HUES64 (cell line): ENCODE measurements at regions not wholly inside any gene's neighbourhood (a gene's known extent, or its start where the extent isn't known, plus 50 kb on each side); places are given as distances from the start of the nearest gene placed in this dataset.

Experiments
- H3K27ac ChIP-seq: 2 replicates; pipeline ENCODE4 v1.7.0; 2013; ENCODE audit warnings: low read depth, low read length, inconsistent platforms
- H3K27me3 ChIP-seq: 2 replicates; pipeline ENCODE4 v1.6.1; 2013; ENCODE audit warnings: mild to moderate bottlenecking, low read length; ENCODE audit not compliant: insufficient read depth
- H3K36me3 ChIP-seq: 2 replicates; pipeline ENCODE4 v1.6.1; 2013; ENCODE audit warnings: mild to moderate bottlenecking, low read length; ENCODE audit not compliant: insufficient read depth
- H3K4me1 ChIP-seq: 2 replicates; pipeline ENCODE4 v1.6.1; 2013; ENCODE audit warnings: mild to moderate bottlenecking, low read length, moderate library complexity; ENCODE audit not compliant: insufficient read depth
- H3K4me3 ChIP-seq: 2 replicates; pipeline ENCODE4 v1.5.1; 2013; ENCODE audit warnings: mild to moderate bottlenecking, low read length, moderate library complexity
- H3K9ac ChIP-seq: 2 replicates; pipeline ENCODE4 v1.6.1; 2013; ENCODE audit warnings: mild to moderate bottlenecking, low read depth, low read length
- H3K9me3 ChIP-seq: 2 replicates; pipeline ENCODE4 v1.6.1; 2013; ENCODE audit warnings: low read depth, low read length; ENCODE audit not compliant: insufficient read depth
- WGBS: fragments of 150-250, 120-280 bp; methylation state at CpG from one replicate; pipeline ENCODE4 v1.1.7; 2013; ENCODE audit warnings: missing lambda C conversion rate; 5-methylcytosine and 5-hydroxymethylcytosine counted together

DNA sequence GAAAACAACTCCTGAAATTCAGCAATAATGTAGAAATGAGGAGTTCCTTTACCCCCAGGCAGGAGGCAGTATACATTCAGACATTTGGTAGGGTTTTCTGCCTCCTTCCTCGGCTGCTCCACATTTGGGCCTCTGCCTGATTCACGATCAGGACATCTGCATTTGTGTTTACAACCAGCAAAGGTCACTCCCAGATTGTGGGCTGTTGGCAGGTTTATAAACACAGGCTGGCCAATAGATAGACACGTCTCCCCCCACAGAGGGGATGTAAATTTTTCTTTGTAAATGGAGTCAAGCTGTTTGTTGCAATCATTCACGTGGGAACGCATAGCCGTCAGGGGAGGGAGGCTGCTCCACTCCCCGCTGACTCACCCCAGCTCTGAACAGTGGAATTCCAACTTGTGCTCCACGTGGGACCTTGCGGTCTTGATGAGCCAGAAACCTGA lies 252.1 kb upstream of the N4BP1 start:
- Histone ChIP-seq H3K9ac (no peak overlapping the region), H3K27ac (no peak overlapping the region), H3K4me3 (no peak overlapping the region), H3K27me3 (no peaks in the 10 kb centered on the region), H3K4me1 (no peaks in the 10 kb centered on the region), H3K9me3 (no peaks in the 10 kb centered on the region), H3K36me3 (no peaks in the 10 kb centered on the region)
- 53% methylated on average over 9 of the region's 9 CpGs for WGBS

- Histone ChIP-seq H3K9ac (no peak overlapping the region), H3K4me3 (no peak overlapping the region), H3K36me3 (no peaks in the 10 kb centered on the region), H3K4me1 (no peaks in the 10 kb centered on the region), H3K27ac (no peak overlapping the region), H3K9me3 (no peaks in the 10 kb centered on the region), H3K27me3 (no peaks in the 10 kb centered on the region)
- WGBS, result no CpG with 5 or more reads among the region's 1 CpG
Measured at GRCh38 chr16:48860341-48860740, 250.4 kb upstream of the N4BP1 start.

DNA sequence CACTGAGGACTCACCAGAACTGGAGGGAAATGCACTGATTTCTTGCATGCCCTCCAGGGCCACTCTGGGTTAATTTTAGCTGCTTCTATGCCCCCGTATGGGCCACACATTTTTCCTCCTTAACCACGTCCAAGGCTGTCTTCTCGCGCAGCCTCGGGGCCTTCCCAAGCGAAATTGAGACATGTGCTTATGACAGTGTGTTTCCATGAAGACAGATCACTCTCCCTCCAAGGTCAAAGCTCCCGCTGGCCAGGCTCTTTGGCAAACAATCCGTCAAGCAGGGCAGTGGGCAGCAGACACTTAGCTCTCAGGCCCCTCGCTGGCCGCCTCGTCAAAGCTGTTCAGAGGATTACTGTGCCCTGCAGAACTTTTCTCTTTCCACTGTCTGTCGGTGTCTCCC lies 243.0 kb upstream of the N4BP1 start:
- WGBS, result 92% methylated on average over 12 of the region's 12 CpGs
- H3K27me3 ChIP-seq, result no peaks in the 10 kb centered on the region
- no peak overlapping the region for H3K9ac ChIP-seq

DNA sequence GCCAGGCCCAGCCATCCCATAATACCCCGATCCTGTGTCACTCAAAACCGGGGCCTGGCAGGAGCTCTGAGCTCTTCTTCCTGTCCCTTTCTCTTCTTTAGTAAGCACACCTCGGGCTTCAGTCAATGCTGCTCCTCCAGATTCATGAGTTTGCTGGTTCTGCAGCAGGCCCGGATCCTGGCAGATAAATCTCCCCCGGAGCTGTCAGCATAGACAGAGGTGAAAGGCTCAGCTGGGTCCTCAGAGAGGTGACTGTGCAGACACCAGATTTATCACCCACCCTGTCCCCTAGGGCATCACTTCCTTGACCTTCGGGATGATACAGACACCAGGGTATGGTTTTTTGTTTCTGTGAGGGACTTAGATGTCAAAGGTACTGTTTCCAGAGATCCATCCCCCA lies 242.5 kb upstream of the N4BP1 start:
- 87% methylated on average over 5 of the region's 6 CpGs for WGBS
- H3K4me1 ChIP-seq, result no peaks in the 10 kb centered on the region
- H3K4me3 ChIP-seq, result no peak overlapping the region
- H3K36me3 ChIP-seq, result no peaks in the 10 kb centered on the region
- H3K27me3 ChIP-seq, result no peaks in the 10 kb centered on the region
- no peak overlapping the region for H3K27ac ChIP-seq
- no peaks in the 10 kb centered on the region for H3K9me3 ChIP-seq
- H3K9ac ChIP-seq, result no peak overlapping the region

More for the DNA sequence above, 243.0 kb upstream of the N4BP1 start:
- Histone ChIP-seq H3K27ac (no peak overlapping the region), H3K9me3 (no peaks in the 10 kb centered on the region), H3K36me3 (no peaks in the 10 kb centered on the region), H3K4me1 (no peaks in the 10 kb centered on the region), H3K4me3 (no peak overlapping the region)

DNA sequence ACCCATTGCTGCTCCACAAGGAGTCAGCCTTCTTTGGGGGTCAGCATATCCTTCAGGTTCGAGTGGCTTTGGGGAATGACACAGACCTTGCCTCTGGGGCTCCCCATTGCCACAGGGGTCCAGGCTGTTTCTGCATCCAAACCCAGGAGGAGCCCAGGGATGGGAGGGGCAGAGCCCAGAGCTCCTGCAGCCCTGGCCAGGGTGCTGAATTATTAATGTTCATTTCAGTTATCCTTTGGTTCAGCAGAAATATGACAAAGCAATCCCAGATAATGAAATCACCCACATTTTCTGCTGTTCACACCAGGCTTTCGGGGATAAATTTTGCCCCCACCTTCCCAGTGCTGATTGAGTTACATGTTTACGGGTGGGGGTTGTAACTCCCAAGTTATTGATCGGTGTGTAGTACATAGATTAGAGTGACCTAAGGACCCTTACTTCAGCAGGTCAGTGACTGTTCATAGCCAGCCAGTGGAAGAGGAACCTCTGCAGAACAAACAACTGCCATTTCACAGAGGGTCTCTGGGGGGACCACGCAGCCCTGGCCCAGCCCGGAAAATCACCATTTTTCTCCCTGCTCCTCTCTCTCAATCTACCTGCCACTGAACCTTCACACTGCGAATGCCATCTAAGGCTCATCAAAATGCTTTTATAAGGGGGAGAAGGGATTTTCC lies 240.3 kb upstream of the N4BP1 start:
- Histone ChIP-seq H3K4me3 (no peak overlapping the region), H3K9ac (no peak overlapping the region), H3K27me3 (no peaks in the 10 kb centered on the region), H3K36me3 (no peaks in the 10 kb centered on the region), H3K27ac (no peak overlapping the region), H3K9me3 (no peaks in the 10 kb centered on the region), H3K4me1 (no peaks in the 10 kb centered on the region)
- 92% methylated on average over 6 of the region's 7 CpGs for WGBS

DNA sequence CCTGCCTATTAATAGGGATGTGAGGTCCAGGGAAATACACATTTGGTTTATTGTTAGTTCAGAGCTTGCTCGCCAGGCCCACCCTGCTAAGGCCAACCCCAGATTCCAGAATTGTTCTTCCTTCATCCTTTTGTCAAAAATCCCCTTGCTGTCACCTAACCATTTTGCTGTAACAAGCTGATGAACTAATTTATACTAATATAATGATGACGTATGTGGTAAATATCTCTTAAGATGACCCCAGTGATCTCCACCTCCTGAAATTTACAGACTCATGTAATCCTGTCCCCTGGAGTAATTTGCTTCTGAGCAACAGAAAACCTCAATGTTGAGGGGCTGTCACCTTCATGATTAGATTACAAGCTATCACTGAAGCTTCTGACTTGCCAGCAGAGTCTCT lies 236.3 kb upstream of the N4BP1 start:
- Histone ChIP-seq H3K9me3 (no peaks in the 10 kb centered on the region), H3K9ac (no peak overlapping the region), H3K4me3 (no peak overlapping the region), H3K4me1 (no peaks in the 10 kb centered on the region), H3K27me3 (no peaks in the 10 kb centered on the region), H3K36me3 (no peaks in the 10 kb centered on the region), H3K27ac (no peak overlapping the region)
- WGBS, result 95% methylated on average over 2 of the region's 2 CpGs

DNA sequence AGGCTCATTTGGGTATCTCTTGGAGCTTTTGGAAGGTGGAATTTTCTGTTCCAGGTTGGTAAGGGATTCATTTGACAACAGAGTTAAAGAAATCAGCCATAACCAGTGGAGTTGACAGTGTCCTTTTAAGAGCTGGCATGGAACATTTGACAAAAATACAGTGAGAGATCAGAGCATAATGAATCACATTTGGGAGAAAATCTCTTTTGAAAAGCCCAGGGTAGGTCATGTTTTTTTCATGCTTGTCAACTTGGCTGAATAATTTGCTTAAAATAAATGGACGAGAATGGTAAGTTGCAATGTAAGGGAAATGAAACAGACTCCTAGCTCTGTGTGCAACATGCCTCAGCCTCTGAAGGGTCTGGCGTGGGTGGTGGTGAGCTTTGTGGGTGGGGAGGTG lies 235.3 kb upstream of the N4BP1 start:
- no peaks in the 10 kb centered on the region for H3K9me3 ChIP-seq
- H3K27ac ChIP-seq, result no peak overlapping the region
- WGBS, result 63% methylated on average over 2 of the region's 2 CpGs
- no peaks in the 10 kb centered on the region for H3K4me1 ChIP-seq
- H3K9ac ChIP-seq, result no peak overlapping the region
- no peaks in the 10 kb centered on the region; the same call in 1 of the 2 replicates for H3K27me3 ChIP-seq
- no peak overlapping the region for H3K4me3 ChIP-seq
- no peaks in the 10 kb centered on the region for H3K36me3 ChIP-seq

DNA sequence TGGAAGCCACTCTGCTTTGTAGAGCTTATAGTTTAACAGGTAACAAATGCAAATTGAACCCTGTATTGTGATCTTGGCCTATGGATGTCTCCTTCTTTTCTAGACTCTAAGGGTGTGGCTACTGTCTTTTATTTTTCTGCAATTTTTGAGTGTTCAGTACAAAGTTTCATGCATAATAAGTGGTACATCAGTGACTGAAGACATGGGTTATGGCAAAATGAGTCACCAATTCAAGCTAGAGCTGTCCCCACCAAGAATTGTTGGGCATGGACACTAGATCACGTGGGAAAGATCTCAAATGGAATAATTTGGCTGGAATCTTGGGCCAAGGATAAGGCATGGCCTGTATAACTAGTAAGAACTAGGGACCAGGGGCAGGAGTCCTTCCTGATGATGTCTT lies 228.4 kb upstream of the N4BP1 start:
- H3K27ac ChIP-seq, result no peak overlapping the region
- WGBS, result 85% methylated on average over 1 of the region's 1 CpG
- H3K9ac ChIP-seq, result no peak overlapping the region
- peaks cover 2% of the 10 kb centered on the region; the same call in 1 of the 2 replicates for H3K27me3 ChIP-seq
- no peaks in the 10 kb centered on the region for H3K36me3 ChIP-seq
- H3K4me3 ChIP-seq, result no peak overlapping the region
- H3K4me1 ChIP-seq, result no peaks in the 10 kb centered on the region
- no peaks in the 10 kb centered on the region for H3K9me3 ChIP-seq

GRCh38 chr16:48836636-48837035 lies 226.7 kb upstream of the N4BP1 start:
- Histone ChIP-seq H3K27ac (no peak overlapping the region), H3K9me3 (no peaks in the 10 kb centered on the region), H3K36me3 (no peaks in the 10 kb centered on the region), H3K27me3 (peaks cover 2% of the 10 kb centered on the region; the same call in 1 of the 2 replicates), H3K4me3 (no peak overlapping the region), H3K4me1 (no peaks in the 10 kb centered on the region), H3K9ac (no peak overlapping the region)
- 92% methylated on average over 4 of the region's 4 CpGs for WGBS

DNA sequence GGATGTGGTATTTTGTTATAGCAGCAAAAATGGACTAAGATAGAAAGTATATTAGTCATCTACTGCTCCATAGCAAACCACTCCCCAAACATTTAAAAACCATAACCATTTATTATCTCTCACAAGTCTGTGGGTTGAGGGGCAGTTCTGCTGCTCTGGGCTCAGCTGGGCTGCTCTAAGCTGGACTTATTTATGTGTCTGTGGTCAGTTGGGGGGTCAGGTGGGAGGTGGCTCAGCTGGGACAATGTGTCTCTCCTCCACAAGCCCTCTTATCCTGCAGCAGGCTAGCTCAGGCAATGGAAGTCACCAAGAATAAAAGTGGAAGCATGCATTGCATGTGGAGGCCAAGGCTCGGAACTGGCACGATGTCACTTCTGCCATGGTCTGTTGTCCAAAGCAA lies 226.1 kb upstream of the N4BP1 start:
- H3K9ac ChIP-seq, result no peak overlapping the region
- 97% methylated on average over 2 of the region's 2 CpGs for WGBS
- H3K27ac ChIP-seq, result no peak overlapping the region
- no peak overlapping the region for H3K4me3 ChIP-seq
- H3K9me3 ChIP-seq, result no peaks in the 10 kb centered on the region
- 0 out of 2 replicates have a peak, but pooled peaks cover 2% of the 10 kb centered on the region for H3K4me1 ChIP-seq
- peaks cover 2% of the 10 kb centered on the region; the same call in 1 of the 2 replicates for H3K27me3 ChIP-seq
- no peaks in the 10 kb centered on the region for H3K36me3 ChIP-seq

- H3K36me3 ChIP-seq, result no peaks in the 10 kb centered on the region
- 55% methylated on average over 1 of the region's 1 CpG for WGBS
Measured at GRCh38 chr16:48834576-48834975, 224.6 kb upstream of the N4BP1 start.

DNA sequence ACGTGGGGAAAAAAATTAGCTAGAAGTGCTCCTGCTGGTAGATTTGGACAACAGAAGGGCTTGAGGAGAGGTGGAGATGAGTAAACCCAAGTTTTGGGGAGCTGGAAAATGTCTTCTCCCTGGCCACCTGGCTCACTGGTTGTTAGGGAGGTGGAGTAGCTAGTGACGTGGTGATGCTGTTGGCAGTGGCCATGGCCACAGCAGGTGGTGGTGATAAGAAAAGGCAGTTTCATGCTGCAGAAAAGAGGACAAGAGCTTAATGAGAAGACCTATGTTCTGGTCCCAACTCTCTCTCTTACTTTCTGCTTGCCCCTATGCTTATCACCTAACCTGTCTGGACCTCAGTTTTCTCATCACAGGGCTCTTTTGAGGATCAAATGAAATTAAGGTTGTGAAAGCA lies 223.5 kb upstream of the N4BP1 start:
- no peak overlapping the region for H3K27ac ChIP-seq
- H3K9me3 ChIP-seq, result no peaks in the 10 kb centered on the region
- H3K27me3 ChIP-seq, result no peaks in the 10 kb centered on the region
- H3K36me3 ChIP-seq, result no peaks in the 10 kb centered on the region
- H3K4me3 ChIP-seq, result no peak overlapping the region
- H3K9ac ChIP-seq, result no peak overlapping the region
- 77% methylated on average over 2 of the region's 2 CpGs for WGBS
- H3K4me1 ChIP-seq, result 0 out of 2 replicates have a peak, but pooled peaks cover 2% of the 10 kb centered on the region

More at GRCh38 chr16:48834576-48834975, 224.6 kb upstream of the N4BP1 start:
- Histone ChIP-seq H3K27ac (no peak overlapping the region), H3K4me3 (no peak overlapping the region), H3K9ac (no peak overlapping the region), H3K27me3 (no peaks in the 10 kb centered on the region), H3K4me1 (0 out of 2 replicates have a peak, but pooled peaks cover 2% of the 10 kb centered on the region), H3K9me3 (no peaks in the 10 kb centered on the region)
